NT2/D1 (cell line): ENCODE measurements at regions not wholly inside any gene's neighbourhood (a gene's known extent, or its start where the extent isn't known, plus 50 kb on each side); places are given as distances from the start of the nearest gene placed in this dataset.

Experiments used
- DNase-seq: peaks from one replicate; pipeline ENCODE4 v3.0.0-alpha.2; 2011; ENCODE audit warnings: low read depth, low spot score
- H3K27me3 ChIP-seq: 2 replicates; pipeline ENCODE4 v1.6.0; 2011; ENCODE audit warnings: mild to moderate bottlenecking; ENCODE audit not compliant: insufficient read length, insufficient read depth
- H3K36me3 ChIP-seq: 2 replicates; pipeline ENCODE4 v1.6.1; 2011; ENCODE audit warnings: mild to moderate bottlenecking, low read length, mixed read lengths; ENCODE audit not compliant: insufficient read depth, insufficient read length
- H3K4me1 ChIP-seq: 2 replicates; pipeline ENCODE4 v1.5.1; 2011; ENCODE audit not compliant: insufficient read depth, insufficient read length
- H3K4me3 ChIP-seq: 2 replicates; pipeline ENCODE4 v1.5.1; 2011; ENCODE audit warnings: low read depth; ENCODE audit not compliant: insufficient read length
- H3K9ac ChIP-seq: 2 replicates; pipeline ENCODE4 v1.6.0; 2011; ENCODE audit warnings: low read depth; ENCODE audit not compliant: insufficient read length
- H3K9me3 ChIP-seq: 2 replicates; pipeline ENCODE4 v1.5.1; 2011; ENCODE audit warnings: mild to moderate bottlenecking, low read length; ENCODE audit not compliant: insufficient read depth
- SUZ12 ChIP-seq: IDR thresholded peaks from 2 replicates; pipeline ENCODE4 v1.6.1; 2011; ENCODE audit not compliant: insufficient read length, insufficient read depth; ENCODE audit errors: extremely low read depth
- YY1 ChIP-seq: IDR thresholded peaks from 2 replicates; pipeline ENCODE4 v1.6.1; 2011; ENCODE audit not compliant: insufficient read length, insufficient read depth
- ZNF274 ChIP-seq: IDR thresholded peaks from 2 replicates; pipeline ENCODE4 v1.6.1; 2011; ENCODE audit warnings: mild to moderate bottlenecking, low read depth, low read length

DNA sequence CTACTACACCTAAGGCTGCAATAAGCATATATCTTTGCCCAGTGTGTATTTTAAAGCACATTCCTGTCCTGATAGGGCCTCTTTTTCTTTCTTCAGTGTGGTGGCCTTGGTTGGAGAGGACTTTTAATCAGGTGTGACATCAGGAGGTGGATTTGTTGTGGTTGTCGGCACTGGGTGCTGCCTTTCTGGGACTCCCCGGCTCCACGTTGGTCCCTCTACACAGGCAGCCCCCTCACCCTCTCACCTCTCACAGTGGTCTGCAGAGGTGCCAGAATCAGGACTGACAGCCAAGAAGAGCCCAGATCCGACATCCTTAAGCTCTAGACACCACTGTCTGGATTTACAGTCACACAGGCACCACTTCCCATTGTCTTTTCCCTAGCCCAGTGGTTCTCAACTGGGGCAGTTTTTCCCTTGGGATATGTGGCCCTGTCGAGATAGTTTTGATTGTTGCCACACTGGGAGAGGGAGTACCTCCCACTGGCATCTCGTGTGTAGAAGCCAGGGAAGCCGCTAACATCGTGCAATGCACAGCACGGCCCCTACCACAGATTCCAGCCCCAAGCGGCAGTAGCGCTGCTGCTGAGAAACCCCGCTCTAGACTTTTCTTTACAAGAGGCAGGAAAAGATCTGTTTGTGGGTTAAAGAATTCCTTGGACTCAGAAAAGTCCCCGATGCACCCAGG is 314.1 kb downstream of the QKI start:
- no peak overlapping the region for H3K4me3 ChIP-seq
- no peak for DNase-seq
- TF ChIP-seq ZNF274: no peak
- no peak for TF ChIP-seq YY1
- TF ChIP-seq SUZ12: no peak
- H3K36me3 ChIP-seq: no peaks in the 10 kb centered on the region
- no peaks in the 10 kb centered on the region for H3K9me3 ChIP-seq
- H3K4me1 ChIP-seq: peaks cover 3% of the 10 kb centered on the region
- H3K9ac ChIP-seq: no peak overlapping the region
- H3K27me3 ChIP-seq: no peaks in the 10 kb centered on the region

DNA sequence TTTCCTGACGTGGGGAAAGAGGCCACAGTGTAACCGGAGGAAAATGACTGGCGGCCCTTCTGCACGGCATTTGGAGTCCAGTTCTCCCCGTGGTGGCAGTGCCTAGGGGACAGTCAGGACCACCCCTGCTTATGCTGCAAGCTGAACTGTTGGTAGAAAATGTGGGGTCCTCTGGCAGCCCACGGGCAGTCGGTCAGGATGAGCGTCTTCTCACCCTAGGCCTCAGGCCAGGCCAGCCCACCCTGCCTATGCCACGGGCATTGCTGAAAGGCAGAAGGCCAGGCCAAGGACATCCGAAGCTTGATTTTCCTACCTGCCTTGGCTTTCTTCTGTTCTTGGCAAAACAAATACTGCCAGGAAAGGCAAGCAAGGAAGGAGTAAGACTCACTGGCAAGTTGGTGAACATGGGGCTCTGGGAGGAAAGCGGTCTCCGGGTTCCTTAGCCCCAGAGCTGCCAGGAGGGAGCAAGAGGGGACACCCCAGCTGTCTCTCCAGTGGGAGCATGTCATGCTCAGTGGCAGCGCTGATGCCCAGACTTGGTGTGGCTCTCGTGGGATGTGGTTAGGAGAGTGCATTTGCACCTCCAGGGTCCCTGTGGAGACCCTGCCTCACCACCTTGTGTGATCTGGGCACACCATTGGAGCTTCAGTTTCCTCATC is 311.6 kb downstream of the QKI start:
- Histone ChIP-seq H3K9me3 (no peaks in the 10 kb centered on the region), H3K4me3 (no peak overlapping the region), H3K36me3 (no peaks in the 10 kb centered on the region), H3K27me3 (no peaks in the 10 kb centered on the region), H3K9ac (no peak overlapping the region), H3K4me1 (peaks cover 3% of the 10 kb centered on the region)
- TF ChIP-seq SUZ12: no peak
- no peak for DNase-seq

DNA sequence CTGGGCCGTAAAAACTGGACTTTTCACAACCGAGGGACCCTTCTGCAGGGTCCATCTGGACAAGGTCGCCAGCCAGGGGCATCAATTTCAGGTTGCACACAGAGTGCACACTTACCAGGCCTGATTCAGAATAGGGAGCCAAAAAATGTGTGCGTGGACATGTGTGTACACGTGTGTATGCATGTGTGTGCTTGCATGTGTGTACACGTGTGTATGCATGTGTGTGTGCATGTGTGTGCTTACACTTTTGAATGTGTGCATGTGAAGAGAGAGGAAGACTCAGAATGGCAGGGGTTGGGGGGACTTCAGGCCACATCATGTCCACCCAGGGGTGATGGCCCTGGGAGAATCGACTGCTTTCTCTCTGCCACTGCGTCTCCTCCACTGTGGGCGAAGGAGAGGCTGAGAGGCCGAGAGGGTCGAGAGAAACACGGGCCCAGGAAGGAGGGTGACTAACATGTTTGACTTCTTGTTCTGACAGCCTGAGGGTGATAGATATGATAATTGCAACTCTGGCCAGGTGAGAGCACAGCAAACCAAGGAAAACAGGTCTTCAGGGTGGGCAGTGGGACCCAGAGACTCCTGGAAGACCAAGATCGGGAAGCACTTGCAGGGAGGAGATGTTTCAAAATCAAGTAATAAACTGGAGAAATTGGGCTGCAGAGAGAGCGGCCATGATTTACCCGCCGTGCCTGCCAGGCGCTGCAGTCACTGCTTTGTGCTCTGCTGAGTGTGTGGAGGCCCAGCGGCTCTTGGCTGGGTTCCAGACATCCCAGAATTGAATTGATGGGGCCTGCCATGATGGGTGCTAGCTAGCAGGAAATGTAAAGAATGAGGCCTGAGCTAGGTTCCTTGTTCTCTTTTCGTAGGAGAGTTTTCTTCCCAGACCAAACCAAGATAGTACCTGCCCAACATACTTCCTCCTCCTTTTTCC is 310.8 kb downstream of the QKI start:
- no peak for DNase-seq
- H3K4me1 ChIP-seq: peaks cover 3% of the 10 kb centered on the region
- no peaks in the 10 kb centered on the region for H3K36me3 ChIP-seq

DNA sequence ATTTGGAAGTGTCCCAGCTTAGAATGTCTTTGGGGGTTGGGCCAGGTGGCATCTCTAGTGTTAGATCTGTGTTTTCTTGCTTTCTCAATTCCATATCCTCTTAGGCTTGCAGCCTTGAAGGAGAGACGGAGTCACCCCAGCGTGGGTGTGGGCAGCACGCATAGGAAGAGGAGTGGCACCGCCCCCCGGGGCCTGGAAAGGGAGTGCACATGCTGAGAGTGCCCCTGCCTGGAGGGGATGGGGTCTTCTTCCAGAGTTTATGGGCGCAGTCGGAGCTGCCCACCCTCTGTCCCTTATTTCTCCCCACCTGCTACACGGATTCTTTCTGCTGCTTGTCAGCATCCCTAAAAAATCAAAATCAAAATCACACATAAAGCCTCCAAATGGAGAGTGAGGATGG is 309.7 kb downstream of the QKI start:
- H3K36me3 ChIP-seq: no peaks in the 10 kb centered on the region
- no peak for DNase-seq
- TF ChIP-seq YY1: no peak
- H3K4me3 ChIP-seq: no peak overlapping the region
- H3K4me1 ChIP-seq: no peaks in the 10 kb centered on the region
- no peaks in the 10 kb centered on the region for H3K27me3 ChIP-seq
- H3K9me3 ChIP-seq: no peaks in the 10 kb centered on the region
- H3K9ac ChIP-seq: no peak overlapping the region

More for the DNA sequence above, 310.8 kb downstream of the QKI start:
- Histone ChIP-seq H3K4me3 (no peak overlapping the region), H3K9ac (no peak overlapping the region), H3K9me3 (no peaks in the 10 kb centered on the region), H3K27me3 (no peaks in the 10 kb centered on the region)
- no peak for TF ChIP-seq YY1
- no peak for TF ChIP-seq ZNF274
- TF ChIP-seq SUZ12: no peak

DNA sequence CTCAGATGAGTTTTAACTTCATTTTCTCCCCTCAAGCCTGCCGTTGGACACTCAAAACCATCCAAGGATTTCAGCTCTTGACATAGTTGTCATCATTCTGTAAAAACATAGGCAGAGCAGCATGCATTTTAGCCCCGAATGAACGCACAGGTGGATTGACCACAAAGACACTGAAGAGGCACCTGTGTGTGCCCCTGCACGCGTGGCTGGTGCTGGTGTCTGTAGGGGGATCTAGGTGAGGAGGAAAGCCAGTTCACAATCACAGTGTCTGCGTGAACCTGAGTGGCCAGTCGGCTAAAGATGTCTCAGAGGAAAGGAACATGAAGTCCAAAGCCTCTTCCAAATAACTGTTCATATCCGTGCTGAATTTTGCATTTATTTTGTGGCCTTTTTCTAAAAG is 309.2 kb downstream of the QKI start:
- no peaks in the 10 kb centered on the region for H3K36me3 ChIP-seq
- no peaks in the 10 kb centered on the region for H3K27me3 ChIP-seq
- H3K4me1 ChIP-seq: no peaks in the 10 kb centered on the region
- no peak for DNase-seq
- TF ChIP-seq SUZ12 (no peak), YY1 (no peak), ZNF274 (no peak)
- no peaks in the 10 kb centered on the region for H3K9me3 ChIP-seq
- no peak overlapping the region for H3K4me3 ChIP-seq
- H3K9ac ChIP-seq: no peak overlapping the region

DNA sequence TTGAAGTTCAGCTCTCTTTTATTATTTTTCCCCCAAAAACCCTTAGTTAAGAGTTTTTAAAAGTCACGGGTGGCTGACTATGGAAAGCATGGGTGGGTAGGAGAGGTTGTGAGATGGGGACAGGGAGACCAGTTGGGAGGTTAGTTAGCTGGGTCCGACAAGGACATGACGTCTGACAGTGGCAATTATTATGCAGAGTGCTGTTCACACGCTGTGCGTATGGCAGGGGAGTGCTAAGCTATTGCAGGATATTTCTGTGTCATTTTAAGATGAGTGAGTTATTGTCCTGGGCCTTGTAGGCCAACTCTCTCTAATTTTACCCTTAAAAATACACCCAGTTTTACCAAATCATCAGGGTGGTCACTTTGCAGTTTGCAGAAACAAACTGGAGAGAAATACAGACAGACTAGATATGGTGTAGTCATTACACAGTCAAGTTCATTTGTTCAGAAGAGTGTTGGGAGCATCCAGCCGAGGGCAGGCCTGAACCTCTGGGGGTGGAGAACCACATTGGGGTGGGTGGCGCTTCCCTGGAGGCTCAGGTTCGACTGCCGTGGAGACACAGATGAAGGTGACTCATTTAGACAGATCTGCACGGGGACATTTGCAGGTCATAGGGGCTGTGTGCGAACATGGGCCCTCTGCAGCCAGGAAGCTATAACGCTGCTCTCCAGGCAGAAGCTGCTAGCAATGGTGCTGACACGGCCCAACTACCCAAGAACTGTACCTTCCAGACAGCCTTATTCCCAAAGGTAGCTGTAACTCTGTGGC is 307.6 kb downstream of the QKI start:
- no peak for TF ChIP-seq SUZ12
- no peak for TF ChIP-seq YY1
- TF ChIP-seq ZNF274: no peak
- H3K9ac ChIP-seq: no peak overlapping the region
- H3K27me3 ChIP-seq: no peaks in the 10 kb centered on the region
- no peaks in the 10 kb centered on the region for H3K4me1 ChIP-seq
- H3K9me3 ChIP-seq: no peaks in the 10 kb centered on the region
- H3K4me3 ChIP-seq: no peak overlapping the region
- no peaks in the 10 kb centered on the region for H3K36me3 ChIP-seq
- DNase-seq: no peak

DNA sequence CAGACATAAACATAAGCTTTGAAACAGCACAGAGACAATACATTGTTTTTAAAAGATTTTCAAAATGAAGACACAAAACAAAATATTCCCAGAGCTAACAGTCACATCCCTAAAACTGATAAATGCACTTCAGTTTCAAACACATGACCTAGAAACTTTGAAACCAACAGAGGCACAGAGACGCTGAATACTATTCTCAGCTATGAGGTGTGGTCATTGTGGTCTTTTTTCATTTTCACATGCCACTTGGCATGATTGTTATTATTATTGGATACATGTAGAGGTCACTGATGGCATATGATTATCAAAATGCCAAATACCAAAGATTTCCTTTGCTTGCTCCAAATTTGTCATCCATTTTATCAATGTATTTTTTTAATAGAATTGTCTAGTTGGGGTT is 306.9 kb downstream of the QKI start:
- H3K4me3 ChIP-seq: no peak overlapping the region
- H3K4me1 ChIP-seq: no peaks in the 10 kb centered on the region
- H3K9ac ChIP-seq: no peak overlapping the region
- H3K9me3 ChIP-seq: no peaks in the 10 kb centered on the region
- no peaks in the 10 kb centered on the region for H3K27me3 ChIP-seq
- TF ChIP-seq SUZ12: no peak
- no peak for TF ChIP-seq YY1
- no peak for TF ChIP-seq ZNF274
- no peaks in the 10 kb centered on the region for H3K36me3 ChIP-seq
- DNase-seq: no peak
